Femur (tissue), 1 donor: ENCODE measurements at regions not wholly inside any gene's neighbourhood (a gene's known extent, or its start where the extent isn't known, plus 50 kb on each side); places are given as distances from the start of the nearest gene placed in this dataset.
A peak's percentile ranks its signal among the peaks of the same experiment; 100 is the strongest.

ENCODE experiments used
- DNase-seq: peaks from one replicate; pipeline ENCODE4 v3.0.0-alpha.2; 2017

- DNase-seq = no peak
These were observed 493.9 kb upstream of the B3GAT1 start for GRCh38 chr11:134905928-134906327.

GRCh38 chr11:134905517-134905916 lies 493.5 kb upstream of the B3GAT1 start:
- peak; percentile 47 for DNase-seq

DNA sequence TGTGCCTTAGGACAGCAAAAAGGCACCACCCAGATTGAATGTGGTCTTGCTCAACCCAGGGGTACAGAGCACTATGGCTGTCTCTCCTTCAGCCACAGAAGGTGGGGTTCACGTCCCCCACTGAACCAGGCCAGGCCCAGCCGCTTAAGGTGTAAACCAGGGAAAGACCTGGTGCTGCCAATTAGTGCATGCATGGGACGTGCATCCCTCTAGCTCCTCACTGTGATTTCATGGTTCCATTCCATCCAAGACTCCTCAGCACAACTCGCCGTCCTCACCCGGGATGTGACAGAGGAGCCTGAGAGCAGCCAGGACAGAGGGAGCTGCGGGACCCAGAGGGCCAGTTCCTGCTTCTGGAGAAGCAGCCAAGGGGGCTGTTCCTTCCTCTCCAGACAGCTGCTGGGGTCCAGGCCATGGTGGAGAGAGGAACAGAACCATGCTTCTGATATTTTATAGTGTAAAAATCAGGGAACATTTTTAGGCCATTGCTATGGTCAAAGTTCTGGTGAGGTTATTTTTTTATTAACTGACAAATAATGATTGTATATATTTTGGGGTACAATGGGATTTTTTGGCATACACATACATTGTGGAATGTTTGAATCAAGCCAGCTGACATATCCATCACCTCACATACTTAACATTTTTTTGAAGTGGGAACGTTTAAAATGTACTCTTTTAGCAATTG lies 492.2 kb upstream of the B3GAT1 start:
- DNase-seq = no peak

GRCh38 chr11:134901955-134902918 lies 490.2 kb upstream of the B3GAT1 start:
- DNase-seq = no peak

DNA sequence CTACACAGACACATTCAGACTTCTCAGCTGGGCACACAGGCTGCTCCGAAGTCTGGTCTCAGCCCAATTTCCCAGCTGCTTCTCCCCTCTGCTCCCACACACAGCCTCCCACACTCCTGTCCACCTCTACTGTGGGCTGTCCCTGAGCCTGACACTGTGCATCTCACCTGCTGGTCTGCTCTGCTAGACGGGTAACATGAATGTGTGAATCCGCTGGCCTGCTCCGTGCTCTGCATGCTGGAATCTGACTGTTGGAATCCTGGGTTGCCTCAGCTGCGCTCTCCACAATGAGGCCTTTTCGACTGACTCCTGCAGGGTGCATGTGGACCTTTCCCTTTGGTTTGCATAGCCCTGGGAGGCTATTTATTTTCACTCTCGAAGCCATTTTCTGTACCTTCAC lies 489.5 kb upstream of the B3GAT1 start:
- DNase-seq = no peak

DNA sequence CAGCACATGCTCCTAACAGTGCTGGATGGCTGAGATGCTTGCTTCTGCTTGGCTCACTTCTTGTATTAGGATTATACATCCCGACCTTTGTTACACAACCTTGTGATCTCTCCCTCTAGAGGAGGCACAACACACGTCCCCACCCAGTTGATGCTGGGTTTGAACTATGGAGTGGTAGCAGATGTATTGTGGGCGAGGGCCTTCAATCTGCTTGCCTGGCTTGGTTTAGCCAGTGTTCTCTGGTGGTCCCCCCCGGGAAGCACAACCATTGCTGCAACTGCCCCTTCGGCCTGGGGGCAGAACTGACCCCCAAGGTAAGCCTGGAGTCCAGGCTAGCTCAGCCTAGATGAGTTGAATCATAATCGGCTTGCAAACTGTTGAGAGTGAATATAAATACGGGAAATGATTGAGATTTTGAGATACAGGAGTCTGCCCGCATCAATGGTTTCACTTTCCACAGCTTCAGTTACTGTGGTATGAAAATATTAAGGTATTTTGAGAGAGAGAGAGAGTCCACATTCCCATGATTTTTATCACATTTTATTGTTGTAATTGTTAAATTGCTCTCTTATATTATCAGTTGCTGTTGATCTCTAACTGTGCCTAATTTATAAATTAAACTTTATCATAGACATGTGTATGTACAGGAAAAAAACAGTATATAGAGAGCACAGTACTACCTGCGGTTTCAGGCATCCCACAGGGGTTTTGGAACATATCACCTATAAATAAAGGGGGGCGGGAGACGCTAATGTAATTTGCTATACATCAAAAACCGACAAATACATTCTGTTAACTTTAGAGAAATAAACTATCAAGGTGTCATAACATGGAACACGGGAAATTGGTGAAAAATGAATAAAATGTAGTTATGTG lies 482.0 kb upstream of the B3GAT1 start:
- no peak for DNase-seq

- DNase-seq = no peak
These were observed 478.4 kb upstream of the B3GAT1 start for GRCh38 chr11:134890446-134890845.

GRCh38 chr11:134889832-134890231 lies 477.8 kb upstream of the B3GAT1 start:
- no peak for DNase-seq

GRCh38 chr11:134888821-134889220 lies 476.8 kb upstream of the B3GAT1 start:
- no peak for DNase-seq

- DNase-seq = no peak
These were observed 475.9 kb upstream of the B3GAT1 start for GRCh38 chr11:134887896-134888295.

- no peak for DNase-seq
These were observed 471.4 kb upstream of the B3GAT1 start for GRCh38 chr11:134883484-134883883.

GRCh38 chr11:134882671-134883297 lies 470.7 kb upstream of the B3GAT1 start:
- no peak for DNase-seq

DNA sequence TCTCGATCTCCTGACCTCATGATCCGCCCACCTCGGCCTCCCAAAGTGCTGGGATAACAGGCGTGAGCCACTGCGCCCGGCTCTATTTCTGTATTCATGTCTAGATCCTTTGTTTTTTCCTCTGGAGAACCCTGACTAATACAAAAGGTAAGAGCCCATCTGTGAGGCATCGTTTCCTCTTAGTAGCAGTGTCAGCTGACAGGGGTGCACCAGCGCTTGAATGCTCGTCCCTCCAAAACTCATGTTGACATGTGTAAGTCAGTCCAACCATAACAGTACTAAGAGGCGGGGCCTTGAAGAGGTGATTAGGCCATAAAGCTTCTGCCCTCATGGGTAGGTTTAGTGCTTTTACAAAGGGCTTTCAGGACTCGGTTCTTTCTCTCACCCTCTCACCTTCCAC lies 470.1 kb upstream of the B3GAT1 start:
- DNase-seq = no peak

- no peak for DNase-seq
These were observed 468.7 kb upstream of the B3GAT1 start for GRCh38 chr11:134880788-134881187.

- DNase-seq = no peak
These were observed 467.9 kb upstream of the B3GAT1 start for GRCh38 chr11:134879931-134880330.

DNA sequence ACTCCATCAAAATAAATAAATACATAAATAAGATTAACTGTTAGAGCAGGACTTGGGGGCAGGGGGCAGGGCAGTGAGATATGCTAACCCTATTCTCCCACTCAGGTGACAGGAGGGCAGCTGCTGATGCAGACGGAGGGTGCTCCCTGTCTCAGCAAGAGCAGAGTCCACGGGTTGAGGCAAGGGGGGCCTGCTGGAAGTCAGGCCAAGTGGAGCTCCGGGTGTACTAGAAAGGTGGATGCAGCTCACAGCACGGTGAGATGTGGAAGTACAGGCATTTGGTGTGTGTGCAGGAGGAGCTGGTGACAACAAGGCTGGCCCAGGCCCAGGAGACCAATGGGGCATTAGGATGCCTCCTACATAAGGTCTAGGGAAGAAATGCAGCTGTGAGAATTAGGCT lies 467.3 kb upstream of the B3GAT1 start:
- no peak for DNase-seq

- DNase-seq = no peak
These were observed 466.7 kb upstream of the B3GAT1 start for GRCh38 chr11:134878785-134879184.

DNA sequence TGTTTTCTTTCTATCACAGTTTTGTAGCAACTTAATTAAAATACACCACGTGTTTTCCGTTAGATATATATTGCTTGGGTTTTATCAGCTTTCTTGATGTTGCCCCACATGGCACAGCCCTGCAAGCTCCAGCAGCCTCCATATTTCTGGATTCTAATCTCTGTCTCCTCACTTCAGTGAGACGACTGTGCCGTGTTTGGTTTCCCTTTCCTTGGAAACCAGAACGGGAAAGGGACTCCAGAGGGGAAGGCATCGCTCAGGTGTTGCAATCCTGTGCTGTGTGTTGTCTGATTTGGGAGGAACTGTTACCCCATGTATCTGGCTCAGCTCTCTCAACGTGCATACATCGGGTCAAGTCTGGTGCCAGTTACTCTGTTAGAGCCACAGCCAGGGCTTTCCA lies 464.2 kb upstream of the B3GAT1 start:
- DNase-seq = no peak

GRCh38 chr11:134866981-134867675 lies 455.1 kb upstream of the B3GAT1 start:
- DNase-seq = no peak

DNA sequence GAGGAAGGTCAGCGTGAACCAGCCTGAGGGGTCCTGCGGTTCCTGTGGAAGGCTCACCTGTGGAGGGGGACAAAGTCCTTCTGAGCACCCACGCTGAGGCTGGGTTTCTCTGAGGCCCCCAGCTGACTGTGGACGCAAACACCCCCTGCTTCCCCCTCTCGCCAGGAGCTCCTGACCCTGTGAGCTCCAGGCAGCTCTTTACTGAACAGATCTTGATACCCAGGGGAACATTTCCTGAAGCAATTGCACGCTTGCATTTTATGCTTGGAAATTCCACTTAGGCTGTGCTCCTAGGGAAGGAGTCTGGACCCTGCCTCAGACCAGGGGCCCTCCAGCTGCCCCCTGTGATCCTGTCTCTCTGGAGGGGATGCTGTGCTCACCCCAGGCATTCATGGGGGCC lies 454.2 kb upstream of the B3GAT1 start:
- DNase-seq = no peak

DNA sequence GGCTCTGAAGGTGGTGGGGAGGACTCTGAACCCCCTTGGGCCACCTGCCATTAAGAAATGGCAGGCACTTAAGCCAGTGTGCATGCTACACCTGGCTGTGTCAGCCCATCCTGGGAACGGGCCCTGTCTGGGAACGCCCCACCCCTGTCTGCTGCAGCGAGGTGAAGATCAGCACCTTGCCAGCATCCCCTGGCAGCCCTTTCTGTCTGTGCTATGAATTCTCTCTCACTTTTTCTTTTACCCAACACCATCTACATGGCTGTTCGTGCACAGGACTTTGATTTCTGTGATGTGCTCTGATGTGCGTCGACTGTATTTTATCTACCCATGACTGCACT lies 452.9 kb upstream of the B3GAT1 start:
- DNase-seq = no peak
